K562 (cell line): ENCODE measurements at regions not wholly inside any gene's neighbourhood (a gene's known extent, or its start where the extent isn't known, plus 50 kb on each side); places are given as distances from the start of the nearest gene placed in this dataset.

Source experiments
- ATAC-seq: fragments of 200-7000 bp; cut with Tn5 transposase; 3 replicates; pipeline ENCODE4 v1.9.1; 2020; ENCODE audit warnings: moderate library complexity
- BruUV-seq: library from RNA; stranded (reverse); fragments of 400-500 nt; replicated peaks from 2 replicates; lab custom pipeline; 2021; lab: Mats Ljungman, UMichigan
- CTCF ChIA-PET: fragments of 300-600 bp; formaldehyde crosslinking; extraction: SDS; loops from one replicate; lab custom pipeline; 2021; ENCODE audit warnings: low intra/inter-chr PET ratio; lab: Yijun Ruan, JAX
- POLR2A ChIA-PET: fragments of 300-600, 350-650 bp; sonication (Branson Sonifier 250); formaldehyde crosslinking; extraction: SDS; loops from one replicate; lab custom pipeline; 2021; ENCODE audit warnings: antibody characterized with exemption, inconsistent platforms; lab: Yijun Ruan, JAX
- DNase-seq, 4 experiments: peaks; one replicate each; pipeline versions ENCODE4 v3.0.0 to v3.0.0-alpha.2; 2011 to 2018; ENCODE audit warnings: low spot score in 3 of 4, mixed read lengths in 3 of 4; ENCODE audit errors: extremely low read depth in 1 of 4
- FAIRE-seq: peaks from 2 replicates; lab custom pipeline; 2011; peaks lifted over from hg19 to GRCh38; lab: Jason Lieb, UNC
- H2AFZ ChIP-seq: 2 replicates; pipeline ENCODE4 v1.6.0; 2011; ENCODE audit warnings: low read depth, low read length, control low read depth, inconsistent platforms
- H3K27ac ChIP-seq: fragments of 200-600 bp; 3 replicates; pipeline ENCODE4 v1.8.0; 2011; ENCODE audit warnings: low read depth, mild to moderate bottlenecking, control low read depth, inconsistent platforms, low read length, moderate library complexity, mixed read lengths; ENCODE audit errors: extremely low read depth
- H3K27me3 ChIP-seq, 2 experiments: fragments of 300-600 bp in 1 of 2; 2 replicates in 1 of 2; 3 replicates in 1 of 2; pipeline versions ENCODE4 v1.6.0 to v1.8.0; 2011; ENCODE audit warnings: inconsistent platforms in 2 of 2, low read length in 2 of 2, mild to moderate bottlenecking in 1 of 2, mixed read lengths in 1 of 2, moderate library complexity in 1 of 2; ENCODE audit not compliant: control insufficient read depth in 2 of 2, insufficient read depth in 2 of 2
- H3K36me3 ChIP-seq: fragments of 300-600 bp; 3 replicates; pipeline ENCODE4 v1.8.0; 2011; ENCODE audit warnings: mild to moderate bottlenecking, low read length, inconsistent platforms; ENCODE audit not compliant: control insufficient read depth, insufficient read depth
- H3K4me1 ChIP-seq, 2 experiments: fragments of 200-600 bp in 1 of 2; replicated peaks in 1 of 2; 2 replicates in 1 of 2; 3 replicates in 1 of 2; pipeline versions ENCODE4 v1.5.1 to v1.8.0; 2011; ENCODE audit warnings: inconsistent platforms in 2 of 2, low read length in 2 of 2, mild to moderate bottlenecking in 1 of 2, mixed read lengths in 1 of 2, moderate library complexity in 1 of 2; ENCODE audit not compliant: control insufficient read depth in 2 of 2, insufficient read depth in 2 of 2
- H3K4me2 ChIP-seq: 2 replicates; pipeline ENCODE4 v1.6.1; 2011; ENCODE audit warnings: low read length, control low read depth, inconsistent platforms, mixed read lengths; ENCODE audit not compliant: insufficient read depth
- H3K4me3 ChIP-seq: fragments of 200-600 bp; sonication (generic), shearing (Covaris generic); 2 replicates; pipeline ENCODE4 v1.5.1; 2016; ENCODE audit warnings: control low read depth, inconsistent platforms
- H3K79me2 ChIP-seq: fragments of 200-600 bp; 3 replicates; pipeline ENCODE4 v1.8.0; 2011; ENCODE audit warnings: low read length, inconsistent platforms; ENCODE audit not compliant: control insufficient read depth, insufficient read depth
- H3K9ac ChIP-seq, 2 experiments: 2 replicates each; pipeline versions ENCODE4 v1.6.0 to v1.6.1; 2011; ENCODE audit warnings: low read depth in 2 of 2, low read length in 2 of 2, control low read depth in 1 of 2, inconsistent platforms in 1 of 2, mild to moderate bottlenecking in 1 of 2, mixed read lengths in 1 of 2; ENCODE audit not compliant: insufficient read depth in 1 of 2
- H3K9me1 ChIP-seq: one replicate; pipeline ENCODE4 v1.6.0; 2011; ENCODE audit warnings: inconsistent platforms, mild to moderate bottlenecking, low read length, moderate library complexity; ENCODE audit not compliant: control insufficient read depth, insufficient read depth
- H3K9me3 ChIP-seq: replicated peaks from 2 replicates; pipeline ENCODE4 v1.5.1; 2011; ENCODE audit warnings: low read depth, low read length, inconsistent platforms; ENCODE audit not compliant: control insufficient read depth, insufficient read depth
- H4K20me1 ChIP-seq: replicated peaks from 2 replicates; pipeline ENCODE4 v1.6.1; 2011; ENCODE audit warnings: low read length, inconsistent platforms, mixed read lengths; ENCODE audit not compliant: control insufficient read depth, insufficient read depth
- ATF3 ChIP-seq, 2 experiments: fragments of 450-650 bp in 1 of 2; sonication (generic) in 1 of 2; formaldehyde crosslinking in 1 of 2; IDR thresholded peaks in 1 of 2; conservative IDR thresholded peaks in 1 of 2; 2 replicates each; pipeline versions ENCODE4 v1.6.1 to v1.8.1; 2016 to 2023; ENCODE audit warnings: mild to moderate bottlenecking in 2 of 2, moderate library complexity in 2 of 2, inconsistent platforms in 1 of 2, missing genetic modification reagents in 1 of 2
- CREB5 ChIP-seq: fragments of 250-450 bp; sonication (Bioruptor Pico); IDR thresholded peaks from 2 replicates; pipeline ENCODE4 v1.5.0; 2020; ENCODE audit warnings: mild to moderate bottlenecking
- NFIX ChIP-seq: fragments of 250-450 bp; sonication (Bioruptor Pico); IDR thresholded peaks from 2 replicates; pipeline ENCODE4 v1.4.0; 2020; ENCODE audit warnings: low read depth, mild to moderate bottlenecking, moderate library complexity
- NKRF ChIP-seq: fragments of 450-650 bp; IDR thresholded peaks from 2 replicates; pipeline ENCODE4 v1.6.1; 2016; ENCODE audit warnings: borderline replicate concordance
- PHF8 ChIP-seq: fragments of 200-600 bp; sonication (generic); IDR thresholded peaks from 2 replicates; pipeline ENCODE4 v1.6.1; 2012; ENCODE audit warnings: mixed run types, mild to moderate bottlenecking, inconsistent platforms, low read length, moderate library complexity, borderline replicate concordance
- PRPF4 ChIP-seq: fragments of 200-400 bp; formaldehyde crosslinking; IDR thresholded peaks from one replicate; pipeline ENCODE4 v1.6.1; 2017; ENCODE audit warnings: low read length, low read depth, mild to moderate bottlenecking; ENCODE audit not compliant: insufficient read depth, poor library complexity, severe bottlenecking
- ZBTB12 ChIP-seq: fragments of 250-450 bp; sonication (Bioruptor Pico); IDR thresholded peaks from 2 replicates; pipeline ENCODE4 v1.4.0; 2020
- ZNF436 ChIP-seq: fragments of 250-450, 450-650 bp; sonication (Bioruptor Pico); formaldehyde crosslinking; IDR thresholded peaks from 2 replicates; pipeline ENCODE4 v1.7.0; 2020; ENCODE audit warnings: mild to moderate bottlenecking
- WGBS: fragments of 100-300 bp; shearing (Covaris generic); methylation state at CpG from one replicate; pipeline ENCODE4 v1.1.6; 2016; ENCODE audit warnings: low coverage, mixed read lengths; ENCODE audit not compliant: insufficient coverage; ENCODE audit errors: missing lambda C conversion rate; 5-methylcytosine and 5-hydroxymethylcytosine counted together
- in situ Hi-C: fragments of 300-500 bp; cut with MboI; formaldehyde crosslinking; loops from 4 replicates; pipeline ENCODE4 v1.15.0; 2018; ENCODE audit warnings: inconsistent platforms, mixed read lengths
- intact Hi-C: fragments of 100-400 bp; cut with micrococcal nuclease; formaldehyde crosslinking; loops from 2 replicates; pipeline ENCODE4 v1.14.2; 2022

DNA sequence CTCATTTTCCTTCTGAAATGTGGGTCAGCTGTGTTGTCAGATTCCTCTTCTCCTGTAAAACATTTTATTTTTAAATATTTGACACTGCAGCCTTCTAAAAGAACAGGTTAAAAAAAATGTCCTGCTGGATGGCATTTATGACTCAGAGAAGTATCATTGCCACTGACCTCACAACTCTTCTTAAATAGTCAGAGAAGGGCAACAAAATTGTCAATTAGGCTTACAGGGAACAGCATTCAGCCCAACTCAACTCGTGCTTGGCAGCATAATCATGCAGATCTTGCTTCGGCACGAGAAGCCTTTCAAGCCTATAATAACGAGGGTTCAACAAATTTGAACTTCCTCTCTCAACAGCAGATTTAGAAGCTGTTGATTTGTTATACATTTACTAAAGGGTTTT, 296.7 kb upstream of the DACH1 start:
- intact Hi-C loops, result no loop called here

DNA sequence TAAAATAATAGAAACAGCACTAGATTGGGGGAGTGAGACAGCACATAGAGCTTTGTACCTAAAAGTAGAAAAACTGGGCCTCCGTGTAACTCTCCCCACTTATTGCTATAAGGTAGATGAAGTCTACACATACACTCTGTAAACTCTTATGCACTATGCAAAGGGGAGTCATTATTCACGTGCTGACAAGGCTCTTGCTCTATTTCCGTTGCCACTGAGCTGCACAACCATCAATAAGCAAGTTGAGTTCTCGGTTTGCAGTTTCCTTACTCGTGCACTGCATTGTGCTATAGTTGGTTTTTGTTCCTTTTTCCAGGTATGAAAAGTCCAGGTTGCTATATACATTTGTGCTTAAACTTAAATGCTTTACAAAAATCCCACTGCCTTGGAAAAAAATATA, 294.0 kb upstream of the DACH1 start:
- in situ Hi-C loops (no loop called here), intact Hi-C loops (no loop called here)
- Histone ChIP-seq H3K4me2 (no peak overlapping the region), H3K4me3 (no peak overlapping the region), H3K4me1 (no peaks in the 10 kb centered on the region), H3K79me2 (no peaks in the 10 kb centered on the region), H3K36me3 (no peaks in the 10 kb centered on the region), H3K27me3 (no peaks in the 10 kb centered on the region), H3K27ac (no peak overlapping the region), H2AFZ (no peak overlapping the region), H3K9ac (no peak overlapping the region), H3K9me1 (no peaks in the 10 kb centered on the region), H4K20me1 (no peaks in the 10 kb centered on the region), H3K9me3 (no peaks in the 10 kb centered on the region)
- DNase-seq (no peak), ATAC-seq (no peak), FAIRE-seq (no peak)
- BruUV-seq, result no TSS peak
- ChIA-PET CTCF (no interaction called here), POLR2A (no interaction called here)
- WGBS, result 0% methylated on average over 5 of the region's 5 CpGs
- TF ChIP-seq PHF8 (no peak), ZBTB12 (CRISPR knock-in tag) (no peak), NFIX (CRISPR knock-in tag) (no peak), ATF3 (IDR thresholded peaks at IDR 0.05) (no peak), ATF3 (CRISPR knock-in tag; conservative IDR thresholded peaks at IDR 0.05) (no peak), NKRF (no peak), ZNF436 (CRISPR knock-in tag) (no peak), PRPF4 (no peak)

More for the DNA sequence above, 296.7 kb upstream of the DACH1 start:
- Histone ChIP-seq H3K4me1 (no peaks in the 10 kb centered on the region), H3K4me2 (no peak overlapping the region), H3K4me3 (no peak overlapping the region), H3K36me3 (no peaks in the 10 kb centered on the region), H3K9ac (no peak overlapping the region), H2AFZ (no peak overlapping the region), H4K20me1 (no peaks in the 10 kb centered on the region)
- FAIRE-seq, result no peak
- WGBS, result 0% methylated on average over 4 of the region's 4 CpGs
- in situ Hi-C loops, result no loop called here
- TF ChIP-seq CREB5, result no peak
- TF ChIP-seq, all 486 proteins: peak for 0
- ATAC-seq (no peak), DNase-seq (no peak)
- H3K27me3 ChIP-seq, result no peaks in the 10 kb centered on the region
- ChIA-PET CTCF (no interaction called here), POLR2A (no interaction called here)
- H3K79me2 ChIP-seq, result no peaks in the 10 kb centered on the region
- no peaks in the 10 kb centered on the region for H3K9me3 ChIP-seq
- no TSS peak for BruUV-seq
- H3K9me1 ChIP-seq, result no peaks in the 10 kb centered on the region
- H3K27ac ChIP-seq, result no peak overlapping the region
